HG03175 (cell line): ENCODE measurements at regions not wholly inside any gene's neighbourhood (a gene's known extent, or its start where the extent isn't known, plus 50 kb on each side); places are given as distances from the start of the nearest gene placed in this dataset.

Source experiments
- ATAC-seq: cut with Tn5 transposase; IDR thresholded peaks from one replicate; pipeline ENCODE4 v1.9.1; 2021; ENCODE audit warnings: mild to moderate bottlenecking, moderate library complexity; ENCODE audit not compliant: unreplicated experiment

DNA sequence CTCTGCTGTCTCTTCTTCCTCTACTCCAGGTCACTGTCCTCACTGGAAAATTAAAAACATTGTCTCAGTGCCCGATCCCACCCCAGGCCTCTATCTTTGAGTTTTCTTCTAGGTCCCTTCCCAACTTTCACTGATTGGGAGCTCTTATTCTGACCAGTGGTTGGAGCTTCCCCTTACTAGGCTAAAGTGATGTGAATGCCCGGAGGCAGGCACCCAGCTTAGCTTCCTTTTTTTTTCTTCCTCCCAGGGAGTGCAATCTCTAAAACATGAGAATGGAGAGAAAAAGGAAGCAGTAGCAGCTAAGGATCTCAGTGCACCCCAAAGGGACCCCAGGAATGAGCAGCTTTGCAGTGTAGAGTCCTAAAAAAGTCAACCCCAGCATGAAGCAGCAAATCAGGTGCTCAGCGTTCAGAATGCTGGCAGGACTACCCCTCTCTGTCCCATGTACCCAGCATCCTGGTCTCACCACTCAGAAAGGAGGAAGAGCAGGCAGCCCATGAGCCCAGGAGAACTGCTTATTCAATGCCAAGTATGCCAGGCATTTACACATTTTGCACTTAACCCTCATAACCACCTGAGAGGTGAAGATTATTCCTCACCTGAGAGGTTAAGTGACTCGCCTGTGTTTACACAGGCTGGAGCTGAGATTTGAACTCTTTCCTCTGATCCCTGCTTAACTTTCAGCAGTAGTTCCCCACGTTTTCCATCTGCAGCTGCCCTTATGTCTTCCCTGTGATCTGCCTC, 146.2 kb upstream of the PWP1 start:
- ATAC-seq: no peak

DNA sequence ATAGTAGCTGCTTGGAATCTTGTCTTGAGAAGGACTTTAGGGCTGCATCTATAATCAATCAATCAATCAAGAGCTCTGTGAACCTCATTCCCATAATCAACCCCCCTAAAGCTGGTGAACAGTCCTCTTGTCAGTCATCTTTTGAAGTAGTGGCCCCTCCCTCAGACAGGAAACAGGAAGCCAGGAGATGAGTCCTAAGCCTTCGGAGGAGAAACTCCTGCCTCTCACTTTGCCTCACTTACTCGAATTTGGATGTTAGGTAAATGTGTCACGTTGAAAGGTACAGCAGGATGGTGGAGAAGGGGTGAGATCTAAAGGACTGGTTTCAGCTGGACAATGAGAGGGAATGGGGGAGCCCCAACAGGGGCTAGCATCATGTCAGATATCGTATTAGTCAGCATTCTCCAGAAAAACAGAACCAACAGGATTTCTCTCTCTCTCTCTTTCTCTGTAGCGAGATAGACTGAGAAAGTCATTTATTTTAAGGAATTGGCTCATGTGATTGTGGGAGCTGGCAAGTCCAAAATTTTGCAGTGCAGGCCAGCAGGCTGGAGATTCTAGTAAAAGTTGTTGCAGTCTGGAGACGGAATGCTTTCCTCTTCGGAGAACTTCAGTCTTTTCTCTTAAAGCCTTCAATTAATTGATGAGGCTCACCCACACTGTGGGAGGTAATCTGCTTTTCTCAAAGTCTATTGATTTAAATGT, 144.4 kb upstream of the PWP1 start:
- no peak for ATAC-seq

DNA sequence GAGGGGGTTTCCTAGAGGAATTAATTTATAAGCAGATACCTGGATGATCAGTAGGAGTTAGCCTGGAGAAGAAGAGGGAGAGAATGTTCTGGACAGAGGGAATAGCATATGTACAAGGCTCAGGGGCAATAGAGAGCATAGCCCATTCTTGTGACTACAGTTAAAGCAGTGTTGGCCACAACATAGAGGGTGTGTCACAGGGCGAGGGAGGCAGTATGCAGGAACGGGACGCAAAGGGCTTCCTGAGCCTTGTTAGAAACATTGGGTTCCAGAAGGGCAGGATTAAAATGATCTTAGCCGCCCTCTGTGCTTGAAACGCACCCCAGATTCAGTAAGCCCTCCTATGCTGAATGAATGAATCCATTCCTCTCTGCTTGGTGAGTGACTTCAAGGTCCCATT, 142.2 kb upstream of the PWP1 start:
- no peak for ATAC-seq

DNA sequence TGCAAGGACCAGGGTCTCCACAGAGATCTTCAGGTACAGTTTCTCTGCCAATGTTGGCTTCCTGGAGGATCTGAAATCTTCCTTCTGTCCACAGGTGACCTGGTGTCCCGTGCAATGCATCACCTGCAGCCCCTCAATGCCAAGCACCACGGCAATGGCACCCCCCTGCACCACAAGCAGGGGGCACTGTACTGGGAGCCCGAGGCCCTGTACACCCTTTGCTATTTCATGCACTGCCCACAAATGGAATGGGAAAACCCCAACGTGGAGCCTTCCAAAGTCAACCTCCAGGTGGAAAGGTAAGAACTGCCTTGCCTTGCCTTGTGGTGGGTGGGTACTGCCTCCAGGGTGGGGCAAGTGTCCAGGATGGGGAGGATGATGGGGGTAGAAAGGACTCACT, 141.8 kb upstream of the PWP1 start:
- no peak for ATAC-seq

DNA sequence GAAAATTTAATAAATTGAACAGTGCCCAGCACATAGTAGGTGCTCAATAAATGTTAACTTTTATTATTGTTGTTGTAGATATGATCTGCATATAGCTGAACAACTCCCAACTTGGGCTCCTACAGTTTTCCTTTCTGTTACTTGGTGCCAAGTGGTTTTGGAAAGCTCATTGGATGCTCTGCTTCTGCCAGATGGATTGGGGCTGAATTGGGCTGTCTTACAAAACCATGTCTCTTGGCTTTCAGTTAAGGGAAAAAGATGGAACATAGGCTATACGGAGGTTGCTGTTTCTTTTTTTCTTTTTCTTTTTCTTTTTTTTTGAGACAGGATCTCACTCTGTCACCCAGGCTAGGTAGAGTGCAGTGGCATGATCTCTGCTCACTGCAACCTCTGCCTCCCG, 140.7 kb upstream of the PWP1 start:
- no peak for ATAC-seq

DNA sequence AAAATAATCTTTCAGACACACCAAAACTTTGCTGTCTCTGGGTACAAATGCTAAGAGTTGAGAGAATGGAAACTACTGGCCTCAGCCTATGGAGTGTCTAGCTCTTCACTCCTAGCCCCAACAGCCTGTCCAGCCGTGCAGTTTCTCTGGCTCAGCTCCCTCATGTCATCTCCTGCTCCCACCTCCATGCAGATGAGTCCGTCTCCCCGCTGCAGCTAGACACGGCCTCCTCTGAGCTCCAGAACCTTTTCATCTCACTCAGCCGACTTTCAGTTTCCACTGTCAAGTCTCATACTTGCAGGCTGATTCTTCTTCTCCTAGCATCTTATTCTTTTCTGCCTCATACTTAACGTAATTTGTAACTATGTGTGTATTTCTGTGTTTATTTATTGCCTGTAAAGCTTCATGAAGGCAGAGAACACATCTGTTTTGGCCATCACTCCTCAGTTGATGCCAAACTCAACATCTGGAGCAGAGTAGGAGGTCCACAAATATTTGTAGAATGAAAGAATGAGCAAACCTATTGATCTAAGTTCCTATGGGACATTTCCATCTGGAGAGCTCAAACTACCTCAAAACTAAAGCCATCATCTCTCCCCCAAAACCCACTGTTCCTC, 139.8 kb upstream of the PWP1 start:
- no peak for ATAC-seq

DNA sequence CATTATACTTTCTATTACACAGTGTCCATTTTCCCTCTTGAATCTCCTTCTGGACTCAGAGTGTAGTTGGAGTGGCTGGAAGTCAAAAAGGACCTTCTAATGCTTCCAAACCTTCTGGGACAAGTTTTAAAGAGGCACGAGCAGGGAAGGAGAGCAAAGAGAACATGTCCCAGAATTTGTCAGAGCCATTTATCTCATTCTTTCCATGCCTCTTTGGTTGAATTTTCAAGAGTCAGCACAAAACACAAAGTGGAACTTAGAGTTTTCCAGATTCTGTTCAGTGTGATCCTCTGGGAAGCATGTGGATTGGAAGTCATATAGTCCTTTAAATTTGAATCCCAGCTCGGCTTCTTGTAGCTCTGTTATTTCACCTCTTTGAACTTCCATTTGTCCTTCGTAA, 138.2 kb upstream of the PWP1 start:
- no peak for ATAC-seq

DNA sequence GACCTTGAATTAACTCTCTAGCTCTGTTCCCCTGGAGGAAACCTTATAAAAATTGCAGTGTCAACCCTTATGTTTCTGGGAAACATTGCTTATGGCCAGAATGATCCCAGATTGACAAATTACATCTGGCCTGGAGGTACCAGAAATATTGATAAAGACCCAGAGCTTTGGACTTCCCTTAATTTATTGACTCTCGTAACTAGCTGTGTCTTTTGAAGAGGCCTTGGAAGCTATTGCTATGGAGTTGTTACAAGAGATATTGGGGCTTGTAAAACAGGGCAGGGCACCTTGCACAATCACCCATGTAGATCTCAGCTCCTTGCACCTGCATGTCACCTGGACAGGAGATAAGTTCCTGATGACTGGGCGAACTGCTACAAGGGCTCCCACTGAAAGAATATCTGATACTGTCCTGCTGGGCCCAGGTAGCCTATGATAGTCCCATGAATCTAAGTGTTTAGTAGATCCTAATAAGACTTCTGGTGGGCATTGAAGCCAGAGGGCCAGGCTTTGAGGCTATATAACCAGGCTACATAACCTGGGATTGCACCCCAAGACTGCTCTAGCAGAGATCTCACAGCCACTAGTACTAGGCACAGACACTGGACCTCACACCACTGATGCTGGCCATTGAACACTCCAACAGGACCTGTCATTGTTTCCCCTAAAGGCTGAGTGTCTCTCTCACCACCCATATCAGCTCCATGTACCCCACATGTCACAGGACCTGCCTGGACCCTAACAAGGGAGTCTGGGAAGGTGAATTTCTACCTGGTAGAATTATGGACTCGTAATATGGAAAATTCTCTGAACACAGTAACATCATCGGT, 135.7 kb upstream of the PWP1 start:
- ATAC-seq: no peak

DNA sequence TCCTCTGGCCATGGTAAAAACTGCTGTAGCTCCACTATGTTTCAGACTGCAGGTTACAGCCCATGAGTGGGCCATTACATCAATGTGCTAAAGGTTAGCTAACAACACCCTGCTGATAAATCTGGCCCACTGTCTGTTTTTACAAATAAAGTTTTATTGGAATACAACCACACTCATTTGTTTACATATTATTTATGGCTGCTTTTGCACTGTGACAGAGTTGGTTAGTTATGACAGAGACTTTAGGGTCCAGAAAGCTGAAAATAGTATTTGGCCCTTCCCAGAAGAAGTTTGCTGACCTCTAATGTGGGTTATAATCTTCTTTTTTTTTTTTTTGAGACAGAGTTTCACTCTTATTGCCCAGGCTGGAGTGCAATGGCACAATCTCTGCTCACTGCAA, 134.2 kb upstream of the PWP1 start:
- no peak for ATAC-seq

DNA sequence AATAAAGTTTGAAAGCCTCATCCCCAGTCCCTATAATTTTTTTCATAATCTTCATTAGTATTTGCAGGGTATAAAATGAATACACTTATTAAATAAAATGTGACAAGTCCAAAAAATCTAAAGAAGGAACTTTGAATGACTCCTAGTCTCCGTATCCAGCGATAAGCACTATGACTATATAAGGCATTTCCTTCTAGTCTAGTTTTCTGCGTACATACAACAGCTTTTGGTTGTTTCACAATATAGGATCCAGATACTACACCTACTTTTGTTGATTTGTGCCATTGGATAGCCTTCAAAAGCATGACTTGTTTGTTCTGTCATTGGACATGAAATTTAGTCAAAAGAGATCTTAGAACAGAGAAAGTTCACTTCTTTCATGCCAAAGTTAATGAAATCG, 133.3 kb upstream of the PWP1 start:
- no peak for ATAC-seq

DNA sequence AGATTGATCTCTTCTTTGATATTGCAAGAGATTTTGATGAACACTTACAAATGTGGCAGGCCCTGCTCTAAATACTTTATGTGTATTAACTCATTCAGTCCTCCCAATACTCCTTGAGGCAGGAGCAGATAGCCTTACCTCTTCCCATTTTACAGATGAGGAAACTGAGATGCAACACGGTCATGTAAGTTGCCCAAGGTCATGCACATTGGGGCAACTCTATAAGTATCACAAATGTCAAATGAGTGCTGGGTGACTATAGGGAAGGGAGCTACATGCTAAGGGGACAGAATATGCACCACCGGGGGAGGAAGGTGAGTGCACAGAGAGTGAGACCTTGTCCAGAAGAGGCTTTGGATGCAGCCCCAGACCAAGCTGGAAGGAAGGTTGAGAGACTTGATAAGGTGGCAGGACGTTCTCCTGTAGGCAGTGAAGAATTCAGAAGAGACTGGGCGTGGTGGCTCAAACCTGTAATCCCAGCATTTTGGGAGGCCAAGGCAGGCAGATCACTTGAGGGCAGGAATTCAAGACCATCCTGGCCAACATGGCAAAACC, 132.3 kb upstream of the PWP1 start:
- ATAC-seq: no peak

DNA sequence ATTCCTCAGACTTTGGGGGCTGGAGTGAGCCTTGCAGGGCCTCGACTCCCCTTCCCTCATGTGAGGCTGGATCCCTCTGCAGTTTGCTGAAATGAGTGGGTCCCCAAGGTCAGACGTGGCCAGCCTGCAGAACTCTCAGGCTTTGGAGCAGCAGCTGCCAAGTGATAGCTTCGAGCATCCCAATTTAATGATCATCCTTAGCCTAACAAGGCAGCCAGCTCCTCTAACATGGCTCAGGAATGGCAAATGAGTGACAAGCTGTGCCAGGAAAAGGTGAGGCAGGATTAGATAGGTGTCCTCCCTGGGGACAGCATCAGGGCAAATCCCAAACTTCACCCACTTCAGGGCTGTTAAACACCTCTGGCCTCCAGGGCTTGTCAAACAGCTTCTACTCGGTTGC, 130.7 kb upstream of the PWP1 start:
- ATAC-seq: no peak

DNA sequence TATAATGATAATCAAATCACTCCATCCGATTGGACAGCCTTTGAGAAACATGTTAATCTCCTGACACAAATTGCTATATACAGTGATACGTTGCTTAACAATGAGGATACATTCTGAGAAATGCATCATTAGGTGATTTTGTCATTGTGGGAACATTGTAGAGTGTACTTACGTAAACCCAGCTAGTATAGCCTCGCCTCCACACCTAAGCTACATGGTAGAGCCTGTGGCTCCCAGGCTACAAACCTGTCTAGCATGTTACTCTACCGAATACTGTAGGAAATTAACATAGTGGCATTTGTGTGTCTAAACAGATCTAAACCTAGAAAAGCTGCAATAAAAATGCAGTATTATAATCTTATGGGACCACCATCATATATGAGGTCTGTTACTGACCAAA, 128.6 kb upstream of the PWP1 start:
- ATAC-seq: no peak

DNA sequence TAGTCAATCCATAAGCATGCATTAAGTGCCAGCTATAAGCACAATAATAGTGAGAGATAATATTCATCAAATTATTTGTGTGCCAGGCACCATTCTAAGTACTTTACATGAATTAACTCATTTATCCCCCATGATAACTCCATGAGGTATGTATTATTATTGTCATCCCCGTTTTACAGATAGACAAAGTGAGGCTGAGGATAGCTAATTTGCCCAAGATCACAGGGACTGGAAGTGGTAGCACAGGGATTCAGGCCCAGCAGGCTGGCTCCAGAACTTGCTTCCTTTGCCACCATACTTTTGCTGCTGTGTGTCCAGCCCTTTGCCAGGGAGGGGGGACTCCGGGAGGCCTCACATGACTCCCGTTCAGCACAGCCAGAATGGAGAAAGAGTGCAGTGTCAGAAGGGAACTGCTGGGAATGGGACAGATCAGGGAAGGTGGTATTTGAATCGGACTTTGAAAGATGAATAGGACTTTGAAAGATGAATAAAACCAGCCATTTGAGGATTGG, 128.0 kb upstream of the PWP1 start:
- no peak for ATAC-seq

DNA sequence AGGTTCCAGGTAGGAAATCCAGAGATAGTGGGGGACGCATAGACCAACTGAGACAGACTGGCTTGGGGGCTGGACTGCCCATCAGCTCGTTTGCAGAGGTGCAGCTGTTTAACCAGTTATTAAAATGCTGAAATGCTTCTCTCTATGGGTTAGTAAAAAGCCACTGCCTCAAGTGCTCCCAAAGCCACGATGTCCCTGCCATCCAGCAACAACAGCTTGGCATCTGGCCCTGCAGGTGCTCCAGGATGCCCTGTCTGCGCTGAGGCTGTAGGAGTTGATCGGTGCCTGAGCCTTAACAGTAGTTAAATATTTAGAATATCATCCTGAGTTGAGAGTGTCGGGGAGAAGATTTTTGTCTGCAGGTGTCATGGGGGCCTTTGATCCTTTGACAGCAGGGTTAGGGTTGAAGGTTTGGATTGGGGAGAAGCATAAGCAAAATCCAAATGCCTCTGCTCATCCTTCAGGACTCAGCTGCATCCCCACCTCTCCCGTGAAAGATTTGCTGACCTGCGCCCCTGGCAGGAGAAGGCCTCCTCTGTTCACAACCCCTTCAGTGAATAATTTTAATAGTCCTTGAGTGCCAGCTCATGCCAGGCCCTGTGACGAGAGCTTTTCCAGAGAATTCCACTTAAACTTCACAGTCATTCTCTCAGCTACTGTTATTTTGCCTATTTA, 127.3 kb upstream of the PWP1 start:
- ATAC-seq: no peak

DNA sequence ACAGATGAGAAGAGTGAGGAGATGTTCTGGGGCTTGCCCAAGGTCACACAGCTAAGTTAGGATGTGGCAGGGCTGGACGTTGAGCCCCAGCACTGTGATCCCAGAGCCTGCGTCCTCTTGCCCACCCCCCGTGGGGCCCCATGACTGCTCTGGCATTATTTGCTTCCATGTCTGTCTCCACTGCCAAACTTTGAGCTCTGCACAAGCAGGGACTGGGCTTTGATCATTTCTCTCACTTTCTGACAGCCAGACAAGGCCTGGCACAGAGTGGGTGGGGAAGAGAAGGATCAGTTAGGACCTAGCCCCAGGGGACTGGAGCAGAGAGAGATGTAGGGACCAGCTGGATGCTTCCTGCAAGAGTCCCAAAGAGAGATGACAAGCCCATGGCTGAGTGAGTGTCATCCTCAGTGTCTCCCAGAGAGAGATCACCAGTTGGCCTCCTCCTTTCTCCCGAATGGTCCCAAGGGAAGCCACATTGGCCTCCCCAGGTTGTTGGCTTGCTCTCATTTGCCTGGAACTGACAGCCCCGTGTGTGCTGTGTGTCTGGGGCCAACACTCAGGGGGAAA, 126.7 kb upstream of the PWP1 start:
- ATAC-seq: no peak

DNA sequence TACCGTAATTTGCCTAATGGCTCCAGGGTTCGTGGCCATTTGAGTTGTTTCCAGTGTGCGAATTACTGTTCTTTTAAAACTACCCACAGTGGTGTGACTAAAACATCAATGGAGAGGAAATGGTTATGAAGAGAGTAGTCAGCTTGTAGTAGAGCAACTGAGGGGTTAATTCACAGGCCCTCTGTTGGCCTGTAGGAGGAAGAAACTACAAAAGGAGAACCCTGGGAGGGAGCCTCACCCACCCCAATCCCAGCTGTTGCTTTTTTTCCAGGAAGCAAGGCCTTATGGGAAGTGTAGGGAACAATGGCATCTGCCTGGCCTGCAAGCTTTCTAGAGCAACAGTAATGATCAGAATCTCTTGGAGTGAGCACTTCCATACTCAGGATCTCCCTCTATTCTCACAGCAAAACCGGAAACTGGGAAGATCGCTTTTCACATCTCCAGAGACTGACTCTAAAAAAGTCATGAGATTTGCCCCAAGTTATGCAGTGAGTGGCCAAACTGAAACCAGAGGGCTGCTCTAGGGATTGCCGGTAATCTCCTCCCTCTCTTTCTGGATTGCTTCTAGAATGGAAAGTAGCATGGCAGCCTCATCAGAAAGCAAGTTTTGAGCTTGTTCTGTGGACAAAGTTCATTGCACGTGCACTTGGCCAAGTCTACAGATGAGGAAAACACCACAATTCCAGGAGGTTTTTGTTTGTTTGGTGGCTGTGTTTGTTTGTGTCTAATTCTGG, 125.3 kb upstream of the PWP1 start:
- ATAC-seq: no peak

DNA sequence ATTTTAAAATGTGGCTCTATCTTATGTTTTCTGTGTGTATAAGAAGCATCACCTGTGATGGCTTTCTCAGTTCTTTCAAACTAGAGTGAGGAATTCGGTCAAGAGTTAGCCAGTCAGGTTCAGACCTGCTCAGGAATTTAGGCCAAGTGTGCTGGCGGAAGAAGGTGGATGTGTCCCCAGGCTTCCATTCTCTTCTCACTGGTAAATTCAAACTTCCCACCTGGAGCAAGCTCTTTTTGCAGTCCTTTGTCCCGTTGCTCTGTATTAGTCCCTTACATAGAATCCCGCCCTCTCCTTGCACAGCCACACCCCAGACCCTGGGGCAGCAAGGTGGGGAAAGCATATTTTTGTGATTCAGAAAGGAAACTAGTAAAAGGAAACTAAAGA, 124.7 kb upstream of the PWP1 start:
- no peak for ATAC-seq

DNA sequence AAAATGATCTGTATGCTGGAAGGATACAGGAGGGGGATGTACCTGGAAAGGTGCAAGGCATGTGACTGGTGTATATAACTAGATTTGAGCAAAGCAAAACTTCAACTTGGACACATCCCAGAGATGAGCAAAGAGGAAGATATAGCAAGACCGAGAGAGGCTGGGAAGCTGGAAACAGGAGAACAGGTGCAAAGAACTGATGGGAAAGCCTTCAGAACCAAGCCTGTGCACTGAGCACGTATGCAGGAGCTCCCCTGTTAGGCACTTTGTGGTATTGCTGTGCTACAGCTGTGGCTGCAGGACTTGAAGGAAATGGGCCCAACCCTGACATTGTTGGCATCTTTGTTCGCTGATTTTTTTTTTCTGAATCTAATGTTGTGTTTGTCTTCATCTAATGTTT, 120.7 kb upstream of the PWP1 start:
- ATAC-seq: no peak
